Esophagus muscularis mucosa (tissue), 4 donors: ENCODE measurements at regions not wholly inside any gene's neighbourhood (a gene's known extent, or its start where the extent isn't known, plus 50 kb on each side); places are given as distances from the start of the nearest gene placed in this dataset.
A peak's percentile ranks its signal among the peaks of the same experiment; 100 is the strongest.

Source experiments
- DNase-seq: peaks from one replicate; pipeline ENCODE4 v3.0.0-alpha.2; 2017; ENCODE audit errors: extremely low spot score
- H3K27ac ChIP-seq, 4 donors: fragments of 200-600 bp; sonication (generic); replicated peaks in 1 of 4; 1 replicate in 3 of 4; 2 replicates in 1 of 4; pipeline ENCODE4 v1.5.1; 2016 to 2019; ENCODE audit warnings: mild to moderate bottlenecking in 1 of 4
- H3K27me3 ChIP-seq, 4 donors: fragments of 200-600 bp; sonication (generic); one replicate each; pipeline versions ENCODE4 v1.5.1 to v1.6.0; 2016 to 2019
- H3K36me3 ChIP-seq, 4 donors: fragments of 200-600 bp; sonication (generic); one replicate each; pipeline ENCODE4 v1.5.1; 2016 to 2019
- H3K4me1 ChIP-seq, 4 donors: fragments of 200-600 bp; sonication (generic); one replicate each; pipeline ENCODE4 v1.5.1; 2016 to 2019
- H3K4me3 ChIP-seq, 4 donors: fragments of 200-600 bp; sonication (generic); 1 replicate in 2 of 4; 2 replicates in 2 of 4; pipeline ENCODE4 v1.5.1; 2016 to 2019; ENCODE audit warnings: mild to moderate bottlenecking in 4 of 4, moderate library complexity in 1 of 4
- H3K9me3 ChIP-seq, 4 donors: fragments of 200-600 bp; sonication (generic); 1 replicate in 3 of 4; 2 replicates in 1 of 4; pipeline ENCODE4 v1.5.1; 2016 to 2019
- EP300 ChIP-seq: sonication (generic); formaldehyde crosslinking; IDR thresholded peaks from one replicate; pipeline ENCODE4 v1.6.1; 2017; ENCODE audit warnings: antibody characterized with exemption
- POLR2A ChIP-seq: fragments of 450-650 bp; IDR thresholded peaks from one replicate; pipeline ENCODE4 v1.6.1; 2017; ENCODE audit warnings: antibody characterized with exemption, moderate library complexity, mild to moderate bottlenecking, low read depth
- POLR2AphosphoS5 ChIP-seq, 2 donors: sonication (generic); formaldehyde crosslinking; IDR thresholded peaks; one replicate each; pipeline ENCODE4 v1.6.1; 2017; ENCODE audit warnings: antibody characterized with exemption in 2 of 2
- WGBS: methylation state at CpG from one replicate; pipeline ENCODE4 v1.1.5; 2018; 5-methylcytosine and 5-hydroxymethylcytosine counted together
- intact Hi-C: fragments of 100-400 bp; cut with DNase I; formaldehyde crosslinking; loops from one replicate; pipeline ENCODE4 v1.15.1; 2023
- TF ChIP-seq, protein P1 (sequence below), 3 experiments: fragments of 200-600 bp in 2 of 3; fragments of 450-650 bp in 1 of 3; sonication (generic) in 2 of 3; IDR thresholded peaks; one replicate each; pipeline ENCODE4 v1.5.1; 2017 to 2019; ENCODE audit warnings: antibody characterized with exemption in 3 of 3, mild to moderate bottlenecking in 2 of 3, moderate library complexity in 1 of 3

DNA sequence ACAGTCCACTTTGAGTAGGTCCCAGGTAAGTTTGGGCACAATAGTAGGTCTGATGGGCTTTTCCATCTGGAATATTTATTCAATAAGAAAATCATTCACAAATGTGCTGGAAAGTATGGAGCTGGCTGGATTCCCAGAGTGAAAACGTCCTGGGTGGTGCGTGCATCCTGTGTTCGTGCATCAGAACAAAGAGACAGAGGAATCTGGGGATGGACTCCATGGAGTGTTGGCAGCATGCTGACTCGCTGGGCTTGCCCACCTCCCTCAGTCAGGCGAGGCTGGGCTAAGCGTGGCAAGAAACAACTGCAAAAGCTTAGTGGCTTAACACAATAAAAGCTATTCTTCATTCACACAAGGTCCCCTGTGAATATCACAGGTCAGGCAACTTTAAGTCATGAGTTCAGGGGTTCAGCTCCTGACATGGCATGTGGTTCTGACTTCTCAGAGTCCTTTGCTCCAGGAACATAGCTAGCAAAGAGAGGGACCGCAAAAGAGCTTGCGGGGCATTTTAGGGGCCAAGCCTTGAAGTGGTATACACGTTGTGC lies 151.6 kb upstream of the ZNF644 start:
- TF ChIP-seq EP300, result no peak
- TF ChIP-seq, protein P1, sequence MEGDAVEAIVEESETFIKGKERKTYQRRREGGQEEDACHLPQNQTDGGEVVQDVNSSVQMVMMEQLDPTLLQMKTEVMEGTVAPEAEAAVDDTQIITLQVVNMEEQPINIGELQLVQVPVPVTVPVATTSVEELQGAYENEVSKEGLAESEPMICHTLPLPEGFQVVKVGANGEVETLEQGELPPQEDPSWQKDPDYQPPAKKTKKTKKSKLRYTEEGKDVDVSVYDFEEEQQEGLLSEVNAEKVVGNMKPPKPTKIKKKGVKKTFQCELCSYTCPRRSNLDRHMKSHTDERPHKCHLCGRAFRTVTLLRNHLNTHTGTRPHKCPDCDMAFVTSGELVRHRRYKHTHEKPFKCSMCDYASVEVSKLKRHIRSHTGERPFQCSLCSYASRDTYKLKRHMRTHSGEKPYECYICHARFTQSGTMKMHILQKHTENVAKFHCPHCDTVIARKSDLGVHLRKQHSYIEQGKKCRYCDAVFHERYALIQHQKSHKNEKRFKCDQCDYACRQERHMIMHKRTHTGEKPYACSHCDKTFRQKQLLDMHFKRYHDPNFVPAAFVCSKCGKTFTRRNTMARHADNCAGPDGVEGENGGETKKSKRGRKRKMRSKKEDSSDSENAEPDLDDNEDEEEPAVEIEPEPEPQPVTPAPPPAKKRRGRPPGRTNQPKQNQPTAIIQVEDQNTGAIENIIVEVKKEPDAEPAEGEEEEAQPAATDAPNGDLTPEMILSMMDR (IDR thresholded peaks at IDR 0.05), result no peak
- no peak for TF ChIP-seq POLR2A
- TF ChIP-seq POLR2AphosphoS5 (IDR thresholded peaks at IDR 0.05), result no peak
- no peak overlapping the region for H3K27ac ChIP-seq
- H3K36me3 ChIP-seq, result no peaks in the 10 kb centered on the region
- H3K4me3 ChIP-seq, result no peak overlapping the region
- H3K9me3 ChIP-seq, result no peaks in the 10 kb centered on the region
- H3K4me1 ChIP-seq, result peaks cover 0 to 6% (median 2%) of the 10 kb centered on the region in 4 donors
- intact Hi-C loops, result no loop called here
- peaks cover 0 to 27% (median 0%) of the 10 kb centered on the region in 4 donors for H3K27me3 ChIP-seq
- peak; percentile 70 for DNase-seq
- 38% methylated on average over 9 of the region's 9 CpGs for WGBS

GRCh38 chr1:91172541-91172940 lies 150.7 kb upstream of the ZNF644 start:
- no peaks in the 10 kb centered on the region for H3K36me3 ChIP-seq
- H3K4me3 ChIP-seq, result no peak overlapping the region
- no peak overlapping the region for H3K27ac ChIP-seq
- TF ChIP-seq POLR2AphosphoS5 (IDR thresholded peaks at IDR 0.05) (no peak), POLR2A (no peak), EP300 (no peak)
- TF ChIP-seq, protein P1 (IDR thresholded peaks at IDR 0.05), result no peak
- H3K4me1 ChIP-seq, result peaks cover 0 to 6% (median 2%) of the 10 kb centered on the region in 4 donors
- peaks cover 0 to 27% (median 0%) of the 10 kb centered on the region in 4 donors for H3K27me3 ChIP-seq
- intact Hi-C loops, result no loop called here
- DNase-seq, result peak; percentile 37
- no peaks in the 10 kb centered on the region for H3K9me3 ChIP-seq
- 57% methylated on average over 2 of the region's 2 CpGs for WGBS

- Histone ChIP-seq H3K4me1 (peaks cover 0 to 6% (median 2%) of the 10 kb centered on the region in 4 donors), H3K4me3 (no peak overlapping the region)
- 26% methylated on average over 6 of the region's 7 CpGs for WGBS
These were observed 150.1 kb upstream of the ZNF644 start for GRCh38 chr1:91171898-91172297.

GRCh38 chr1:91170571-91170970 lies 148.7 kb upstream of the ZNF644 start:
- 66% methylated on average over 4 of the region's 4 CpGs for WGBS
- intact Hi-C loops, result no loop called here
- peak; percentile 88 for DNase-seq

More at GRCh38 chr1:91171898-91172297, 150.1 kb upstream of the ZNF644 start:
- Histone ChIP-seq H3K27me3 (peaks cover 0 to 27% (median 0%) of the 10 kb centered on the region in 4 donors), H3K9me3 (no peaks in the 10 kb centered on the region), H3K36me3 (no peaks in the 10 kb centered on the region), H3K27ac (no peak overlapping the region)
- peak; percentile 64 for DNase-seq
- intact Hi-C loops, result no loop called here
- TF ChIP-seq EP300, result no peak
- no peak for TF ChIP-seq POLR2AphosphoS5 (IDR thresholded peaks at IDR 0.05)
- no peak for TF ChIP-seq POLR2A
- TF ChIP-seq, protein P1 (IDR thresholded peaks at IDR 0.05), result no peak

More at GRCh38 chr1:91170571-91170970, 148.7 kb upstream of the ZNF644 start:
- Histone ChIP-seq H3K27ac (no peak overlapping the region), H3K4me1 (peaks cover 0 to 6% (median 3%) of the 10 kb centered on the region in 4 donors), H3K9me3 (no peaks in the 10 kb centered on the region), H3K4me3 (no peak overlapping the region), H3K27me3 (peaks cover 0 to 22% (median 0%) of the 10 kb centered on the region in 4 donors), H3K36me3 (no peaks in the 10 kb centered on the region)
- TF ChIP-seq POLR2A (no peak), POLR2AphosphoS5 (IDR thresholded peaks at IDR 0.05) (no peak), EP300 (no peak)
- TF ChIP-seq, protein P1 (IDR thresholded peaks at IDR 0.05), result no peak
